ENCODE measurements at regions not wholly inside any gene's neighbourhood (a gene's known extent, or its start where the extent isn't known, plus 50 kb on each side); places are given as distances from the start of the nearest gene placed in this dataset.
"Not testable (repeated sequence)": the region's sequence is repeated elsewhere in the genome, so short reads cannot be mapped to it uniquely, and the experiment has no call there.

- no peak for DNase-seq
Measured at GRCh38 chr1:195909061-195909460, 699.2 kb downstream of the KCNT2 start.

DNA sequence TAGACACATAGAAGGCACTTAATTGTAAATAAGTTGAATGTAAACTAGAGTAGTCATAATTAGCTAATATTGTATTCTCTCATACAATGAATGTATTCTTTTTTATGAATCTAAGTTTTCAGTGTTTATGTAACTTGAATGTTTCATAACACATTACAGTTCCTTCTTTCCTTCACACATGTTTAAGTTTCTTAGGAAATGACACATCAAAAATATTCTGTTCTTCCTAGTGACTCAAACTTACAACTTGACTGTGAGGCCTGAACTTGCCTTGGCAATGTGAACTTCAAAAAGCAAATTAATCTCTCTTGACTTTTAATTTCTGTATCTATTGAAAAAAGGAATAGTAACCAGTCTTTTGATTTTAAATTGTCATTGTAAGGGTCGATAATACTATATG, 700.1 kb downstream of the KCNT2 start:
- no peak for DNase-seq

DNA sequence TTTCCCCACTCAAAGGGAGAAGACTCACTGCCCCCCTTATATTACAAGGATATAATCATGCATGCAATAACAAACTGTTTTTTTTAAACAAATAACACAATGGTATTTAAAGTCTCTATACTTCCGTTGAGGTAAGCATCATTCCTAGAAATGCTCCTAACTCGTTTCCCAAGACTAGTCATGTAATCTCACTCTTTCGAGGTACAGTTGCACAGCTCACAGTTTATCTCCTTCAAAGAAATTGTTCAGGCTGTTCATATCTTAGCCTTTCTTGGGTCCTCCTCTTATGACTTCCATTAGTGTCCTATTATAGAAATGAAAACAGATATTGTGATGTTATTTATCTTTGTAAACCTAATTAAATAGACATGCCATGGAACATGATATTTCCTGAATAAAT, 705.0 kb downstream of the KCNT2 start:
- no peak for DNase-seq

DNA sequence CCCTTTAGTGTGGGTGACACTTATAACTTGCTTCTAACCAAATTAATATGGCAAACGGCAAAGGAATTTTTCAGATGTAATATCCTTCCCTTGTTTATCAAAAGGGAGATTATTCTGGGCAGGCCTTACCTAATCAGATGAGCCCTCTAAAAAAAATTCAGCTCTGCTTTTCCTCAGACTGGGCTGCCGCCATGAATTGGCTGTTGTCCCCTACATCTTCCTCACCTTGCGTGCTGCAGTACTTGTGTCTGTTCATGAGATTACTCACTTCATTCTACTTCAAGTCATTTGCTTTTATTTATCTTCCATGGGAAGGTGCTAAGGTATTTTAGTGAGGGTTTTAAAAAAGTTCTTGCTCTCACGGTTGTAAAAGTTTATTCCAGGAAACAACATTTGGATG, 705.5 kb downstream of the KCNT2 start:
- no peak for DNase-seq

DNA sequence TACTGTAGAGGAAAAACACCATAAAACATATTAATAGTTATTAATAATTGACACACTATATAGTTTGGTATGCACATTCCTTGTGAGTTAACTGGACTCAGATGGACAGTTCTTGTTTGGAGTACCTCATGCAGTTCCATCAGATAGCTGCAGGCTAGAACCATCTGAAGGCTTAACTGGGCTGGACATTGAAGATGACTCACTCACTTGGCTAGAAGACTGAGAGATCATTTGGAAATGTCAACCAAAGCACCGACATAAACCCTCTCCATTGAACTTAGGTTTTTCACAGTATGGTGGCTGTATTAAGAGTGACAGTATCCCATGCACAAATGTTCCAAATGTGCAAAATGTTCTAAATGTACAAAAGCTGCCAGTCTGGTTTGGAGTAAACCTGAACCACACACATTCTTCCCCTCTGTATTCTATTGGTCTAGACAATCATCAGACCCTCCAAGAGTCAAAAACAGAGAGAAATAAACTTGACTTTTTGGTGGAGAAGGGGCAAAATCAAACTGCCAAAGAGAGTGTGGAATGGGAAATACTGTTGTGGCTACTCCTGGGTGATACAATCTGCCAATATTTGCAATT, 708.4 kb downstream of the KCNT2 start:
- no peak for DNase-seq

- no peak for DNase-seq
Measured at GRCh38 chr1:195898924-195899323, 709.3 kb downstream of the KCNT2 start.

- DNase-seq, result no peak
Measured at GRCh38 chr1:195898373-195898772, 709.9 kb downstream of the KCNT2 start.

DNA sequence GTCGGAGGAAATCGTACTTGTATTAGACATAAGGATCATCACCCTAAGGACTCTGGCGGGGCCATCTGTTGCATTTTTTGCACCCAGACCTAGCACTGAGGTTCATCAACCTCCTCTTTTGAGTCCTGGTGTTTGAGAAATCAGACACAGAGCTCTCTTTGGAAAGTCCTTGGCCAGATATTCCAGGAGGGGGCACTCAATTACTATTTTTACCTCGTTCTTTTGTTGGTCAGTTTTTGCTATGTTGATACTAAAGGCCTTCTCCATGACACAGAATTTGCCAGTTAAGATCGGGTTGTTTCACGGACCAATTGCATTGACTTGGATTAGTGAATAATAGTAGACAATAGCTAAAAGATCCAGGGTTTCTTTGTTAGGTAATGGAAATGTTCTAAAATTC, 711.2 kb downstream of the KCNT2 start:
- no peak for DNase-seq

- DNase-seq, result no peak
Measured at GRCh38 chr1:195894411-195894810, 713.8 kb downstream of the KCNT2 start.

DNA sequence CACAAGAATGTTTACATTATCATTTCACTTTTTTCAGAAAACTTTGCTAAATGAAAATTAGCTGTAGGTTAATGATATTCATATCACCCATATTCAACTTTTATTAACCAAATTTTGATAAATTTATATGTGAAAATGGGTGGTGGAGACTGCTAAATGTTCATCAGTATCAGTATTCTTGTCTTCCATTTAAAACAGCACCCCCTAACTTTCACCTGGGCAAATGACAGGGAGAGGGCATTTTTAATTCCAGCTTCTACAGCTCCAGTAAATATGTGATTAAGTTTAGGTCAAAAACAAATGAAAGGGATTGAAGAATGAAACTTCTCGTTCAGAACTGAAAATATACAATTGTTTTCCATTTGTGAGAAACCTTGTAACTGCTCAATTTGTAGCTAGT, 722.2 kb downstream of the KCNT2 start:
- DNase-seq, result no peak

- DNase-seq, result no peak
Measured at GRCh38 chr1:195878478-195878877, 729.8 kb downstream of the KCNT2 start.

GRCh38 chr1:195876792-195877191, 731.4 kb downstream of the KCNT2 start:
- DNase-seq, result no peak

GRCh38 chr1:195872376-195872775, 735.9 kb downstream of the KCNT2 start:
- no peak for DNase-seq

DNA sequence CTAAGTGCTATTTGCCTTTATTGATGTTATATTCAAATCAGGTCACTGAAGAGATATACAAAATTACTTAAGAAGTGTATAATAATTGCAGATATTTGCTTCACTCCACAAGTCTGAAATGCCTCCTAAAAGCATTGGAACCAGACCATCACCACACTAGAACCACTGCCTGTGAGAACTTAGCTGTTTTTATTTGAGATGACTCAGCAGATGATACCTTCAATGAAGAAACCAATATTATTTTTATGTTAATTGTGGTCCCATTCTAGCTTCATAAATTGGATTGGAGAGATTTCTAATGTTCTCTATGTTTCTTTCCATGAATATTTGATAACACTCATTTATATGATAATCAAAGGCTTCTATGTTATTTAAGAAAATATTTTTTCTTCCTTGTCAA, 740.6 kb downstream of the KCNT2 start:
- no peak for DNase-seq

GRCh38 chr1:195866781-195867222, 741.4 kb downstream of the KCNT2 start:
- DNase-seq, result no peak

DNA sequence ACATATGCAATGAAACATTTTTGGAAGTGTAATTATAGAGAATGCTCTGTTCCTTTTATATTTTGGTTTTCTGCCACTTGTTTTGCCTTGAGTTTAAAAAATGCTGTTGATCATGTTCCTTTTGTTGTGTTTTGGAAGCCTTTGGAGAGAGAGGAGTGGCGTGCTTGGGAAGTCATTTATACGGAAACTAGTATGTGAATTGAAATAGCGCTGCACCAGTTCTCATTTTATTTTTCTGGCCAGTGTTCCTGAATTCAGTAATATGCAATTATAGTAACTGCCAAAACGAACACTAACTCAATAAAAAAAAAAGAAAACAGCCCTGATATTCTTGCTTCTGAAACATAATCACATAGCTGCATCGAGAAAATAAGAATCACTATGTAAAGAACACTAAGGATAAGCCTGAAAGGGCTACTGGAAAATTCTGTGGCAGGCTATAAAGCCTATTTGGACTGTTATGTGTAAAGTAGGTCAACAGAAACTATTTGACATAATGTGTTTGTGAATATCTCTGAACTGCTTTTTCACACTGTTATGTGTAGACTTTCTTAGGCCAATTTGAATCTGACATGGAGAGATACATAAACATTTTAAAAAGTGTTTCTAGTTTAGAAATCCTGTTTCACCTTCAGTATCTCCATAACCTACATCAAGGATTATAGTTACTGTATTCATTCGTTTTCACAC, 742.0 kb downstream of the KCNT2 start:
- no peak for DNase-seq

- no peak for DNase-seq
Measured at GRCh38 chr1:195851804-195852203, 756.4 kb downstream of the KCNT2 start.

DNA sequence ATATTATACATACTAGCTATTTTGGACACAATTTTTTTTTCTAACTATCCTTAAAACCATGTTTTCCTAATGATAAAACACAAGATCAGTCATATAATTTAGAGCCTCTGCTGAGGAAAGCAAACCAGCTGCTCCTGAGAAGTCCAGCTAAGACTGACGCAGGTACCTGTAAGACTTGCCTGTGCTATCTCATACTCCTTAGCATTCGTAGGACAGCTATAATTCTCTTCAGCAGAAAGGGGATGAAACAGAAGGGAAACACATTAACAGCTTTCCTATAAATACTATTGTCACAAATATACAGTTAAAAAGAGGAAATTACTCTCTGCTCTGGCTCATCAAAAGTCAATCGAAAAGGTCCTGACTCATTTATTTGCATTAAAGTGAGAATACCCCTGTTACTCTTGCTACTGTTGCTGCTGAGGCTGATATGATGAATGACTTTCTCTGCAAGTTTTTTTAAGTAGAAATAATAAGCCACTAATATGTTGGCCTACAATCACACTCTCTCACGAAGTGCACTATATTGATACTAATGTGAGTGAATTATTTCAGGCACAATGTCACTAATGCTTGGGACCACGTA, 757.1 kb downstream of the KCNT2 start:
- no peak for DNase-seq

DNA sequence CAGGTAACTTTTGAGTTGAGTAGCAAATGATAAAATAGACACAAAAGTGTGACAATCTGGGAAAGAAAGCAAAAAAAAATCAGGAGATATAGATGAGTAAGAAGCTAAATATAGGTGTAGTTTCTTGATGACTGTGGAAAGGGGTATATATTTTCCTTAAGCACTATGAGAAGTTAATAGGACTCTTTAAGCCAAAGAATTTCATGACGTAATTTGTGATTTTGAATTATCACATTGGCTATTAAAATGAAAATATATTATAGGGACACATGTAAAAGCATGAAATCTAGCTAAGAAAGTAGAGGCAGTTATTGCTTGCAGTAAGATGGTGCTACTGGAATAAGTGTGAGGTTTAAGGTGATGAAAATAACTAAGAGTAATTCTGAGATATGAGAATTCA, 759.1 kb downstream of the KCNT2 start:
- DNase-seq, result no peak

DNA sequence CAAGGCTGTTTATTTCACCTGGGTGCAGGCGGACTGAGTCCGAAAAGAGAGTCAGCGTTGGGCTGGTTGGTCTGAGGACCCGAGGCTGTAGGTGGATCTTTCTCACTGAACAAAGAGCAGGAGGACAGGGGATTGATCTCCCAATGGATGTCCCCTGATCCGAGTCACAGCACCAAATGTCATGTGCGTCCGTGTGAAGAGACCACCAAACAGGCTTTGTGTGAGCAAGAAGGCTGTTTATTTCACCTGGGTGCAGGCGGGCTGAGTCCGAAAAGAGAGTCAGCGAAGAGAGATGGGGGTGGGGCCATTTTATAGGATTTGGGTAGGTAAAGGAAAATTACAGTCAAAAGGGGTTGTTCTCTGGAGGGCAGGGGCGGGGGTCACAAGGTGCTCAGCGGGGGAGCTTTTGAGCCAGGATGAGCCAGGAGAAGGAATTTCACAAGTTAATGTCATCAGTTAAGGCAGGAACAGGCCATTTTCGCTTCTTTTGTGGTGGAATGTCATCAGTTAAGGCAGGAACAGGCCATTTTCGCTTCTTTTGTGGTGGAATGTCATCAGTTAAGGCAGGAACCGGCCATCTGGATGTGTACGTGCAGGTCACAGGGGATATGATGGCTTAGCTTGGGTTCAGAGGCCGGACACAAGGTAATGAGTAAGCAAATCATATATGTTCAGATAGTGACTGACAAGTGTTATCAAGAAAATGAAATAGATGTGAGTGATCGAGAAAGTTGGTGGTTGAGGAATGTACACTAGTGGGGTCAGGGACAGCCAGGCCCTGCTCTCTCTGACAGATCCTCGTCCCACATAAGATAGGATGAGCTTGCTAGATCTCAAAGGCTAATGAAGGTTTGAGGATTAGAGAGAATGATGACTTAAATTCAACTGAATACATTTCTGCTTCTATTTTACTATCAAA, 760.0 kb downstream of the KCNT2 start:
- not testable (repeated sequence) for DNase-seq

DNA sequence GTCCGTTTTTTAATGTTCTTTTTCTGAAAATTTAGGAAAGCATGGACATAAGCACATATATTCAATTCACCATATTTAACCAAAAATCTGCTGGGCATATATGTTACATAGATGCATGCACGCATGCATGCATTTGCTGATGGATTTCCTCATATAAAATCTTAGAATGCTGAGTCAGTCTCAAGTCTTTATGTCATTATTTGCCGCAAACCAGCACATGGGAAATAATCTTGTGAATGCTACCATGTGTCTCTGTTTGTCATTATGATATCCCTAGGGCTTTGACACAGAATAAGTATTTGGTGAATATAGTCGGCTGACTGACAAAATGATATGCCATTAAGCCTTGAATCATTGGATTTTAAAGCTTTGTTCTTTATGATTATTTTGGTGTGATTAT, 776.5 kb downstream of the KCNT2 start:
- no peak for DNase-seq

GRCh38 chr1:195828325-195828724, 779.9 kb downstream of the KCNT2 start:
- no peak for DNase-seq

GRCh38 chr1:195820925-195821324, 787.3 kb downstream of the KCNT2 start:
- no peak for DNase-seq
